ENCODE measurements at regions not wholly inside any gene's neighbourhood (a gene's known extent, or its start where the extent isn't known, plus 50 kb on each side); places are given as distances from the start of the nearest gene placed in this dataset.

GRCh38 chr7:83872501-83872900 is 223.6 kb upstream of the SEMA3E start:
- H3K4me3 Mint-ChIP-seq: no peak overlapping the region
- no peaks in the 10 kb centered on the region for H3K27me3 Mint-ChIP-seq
- TF ChIP-seq CTCF (IDR thresholded peaks at IDR 0.05): no peak
- H3K27ac Mint-ChIP-seq: no peak overlapping the region
- CTCF ChIA-PET: no interaction called here
- intact Hi-C loops (cut with micrococcal nuclease): no loop called here
- POLR2A ChIA-PET: no interaction called here
- H3K36me3 Mint-ChIP-seq (ENCODE audit: low read depth): no peaks in the 10 kb centered on the region
- no peak for DNase-seq
- ATAC-seq (ENCODE audit: low read depth): no peak
- no peaks in the 10 kb centered on the region for H3K4me1 Mint-ChIP-seq
- H3K9me3 Mint-ChIP-seq: peaks cover 3% of the 10 kb centered on the region

- Mint-ChIP-seq H3K4me1 (no peaks in the 10 kb centered on the region), H3K27me3 (no peaks in the 10 kb centered on the region), H3K4me3 (no peak overlapping the region), H3K9me3 (no peaks in the 10 kb centered on the region), H3K36me3 (ENCODE audit: low read depth) (no peaks in the 10 kb centered on the region), H3K27ac (no peak overlapping the region)
- TF ChIP-seq CTCF (IDR thresholded peaks at IDR 0.05): no peak
- POLR2A ChIA-PET: no interaction called here
- ATAC-seq (ENCODE audit: low read depth) (no peak), DNase-seq (no peak)
- intact Hi-C loops (cut with micrococcal nuclease): no loop called here
- CTCF ChIA-PET: no interaction called here
Observed at GRCh38 chr7:83870515-83870914, 221.6 kb upstream of the SEMA3E start.

- intact Hi-C loops (cut with micrococcal nuclease): no loop called here
Observed at GRCh38 chr7:83866582-83866981, 217.6 kb upstream of the SEMA3E start.

GRCh38 chr7:83864551-83864950 is 215.6 kb upstream of the SEMA3E start:
- Mint-ChIP-seq H3K36me3 (ENCODE audit: low read depth) (no peaks in the 10 kb centered on the region), H3K27me3 (no peaks in the 10 kb centered on the region), H3K9me3 (peaks cover 2% of the 10 kb centered on the region), H3K4me1 (no peaks in the 10 kb centered on the region), H3K4me3 (no peak overlapping the region), H3K27ac (no peak overlapping the region)
- no peak for DNase-seq
- ChIA-PET POLR2A (no interaction called here), CTCF (no interaction called here)
- ATAC-seq (ENCODE audit: low read depth): no peak
- intact Hi-C loops (cut with micrococcal nuclease): no loop called here
- TF ChIP-seq CTCF (IDR thresholded peaks at IDR 0.05): no peak

More at GRCh38 chr7:83866582-83866981, 217.6 kb upstream of the SEMA3E start:
- TF ChIP-seq CTCF (IDR thresholded peaks at IDR 0.05): no peak
- H3K9me3 Mint-ChIP-seq: peaks cover 2% of the 10 kb centered on the region
- H3K4me3 Mint-ChIP-seq: no peak overlapping the region
- ATAC-seq (ENCODE audit: low read depth) (no peak), DNase-seq (no peak)
- ChIA-PET CTCF (no interaction called here), POLR2A (no interaction called here)
- no peaks in the 10 kb centered on the region for H3K4me1 Mint-ChIP-seq
- no peak overlapping the region for H3K27ac Mint-ChIP-seq
- H3K36me3 Mint-ChIP-seq (ENCODE audit: low read depth): no peaks in the 10 kb centered on the region
- H3K27me3 Mint-ChIP-seq: no peaks in the 10 kb centered on the region

- POLR2A ChIA-PET: no interaction called here
- no peak for TF ChIP-seq CTCF (IDR thresholded peaks at IDR 0.05)
- no peak overlapping the region for H3K4me3 Mint-ChIP-seq
- H3K27ac Mint-ChIP-seq: no peak overlapping the region
- no peaks in the 10 kb centered on the region for H3K27me3 Mint-ChIP-seq
- intact Hi-C loops (cut with micrococcal nuclease): no loop called here
- peaks cover 2% of the 10 kb centered on the region for H3K9me3 Mint-ChIP-seq
- no peak for DNase-seq
- no peak for ATAC-seq (ENCODE audit: low read depth)
- no peaks in the 10 kb centered on the region for H3K4me1 Mint-ChIP-seq
- H3K36me3 Mint-ChIP-seq (ENCODE audit: low read depth): no peaks in the 10 kb centered on the region
- CTCF ChIA-PET: no interaction called here
Observed at GRCh38 chr7:83863906-83864305, 215.0 kb upstream of the SEMA3E start.
